HTR-8/SVneo (cell line): ENCODE measurements at regions not wholly inside any gene's neighbourhood (a gene's known extent, or its start where the extent isn't known, plus 50 kb on each side); places are given as distances from the start of the nearest gene placed in this dataset.
A peak's percentile ranks its signal among the peaks of the same experiment; 100 is the strongest.
"Not testable (repeated sequence)": the region's sequence is repeated elsewhere in the genome, so short reads cannot be mapped to it uniquely, and the experiment has no call there.

Experiments
- DNase-seq: peaks from one replicate; pipeline ENCODE4 v3.0.0; 2011; ENCODE audit warnings: low spot score, mixed read lengths; ENCODE audit not compliant: insufficient read length
- FAIRE-seq: peaks from 2 replicates; lab custom pipeline; 2011; peaks lifted over from hg19 to GRCh38; lab: Jason Lieb, UNC

GRCh38 chr12:19623751-19624399 lies 184.6 kb downstream of the AEBP2 start:
- FAIRE-seq (no peak), DNase-seq (no peak)

- no peak for FAIRE-seq
- DNase-seq, result no peak
Observed at GRCh38 chr12:19624491-19624890, 185.2 kb downstream of the AEBP2 start.

- not testable (repeated sequence) for DNase-seq, FAIRE-seq
Observed at GRCh38 chr12:19625551-19625950, 186.3 kb downstream of the AEBP2 start.

GRCh38 chr12:19627719-19628118 lies 188.4 kb downstream of the AEBP2 start:
- DNase-seq (no peak), FAIRE-seq (no peak)

GRCh38 chr12:19630536-19630935 lies 191.2 kb downstream of the AEBP2 start:
- DNase-seq, result no peak

GRCh38 chr12:19633194-19633593 lies 193.9 kb downstream of the AEBP2 start:
- no peak for FAIRE-seq

More at GRCh38 chr12:19630536-19630935, 191.2 kb downstream of the AEBP2 start:
- FAIRE-seq, result no peak

GRCh38 chr12:19633641-19634040 lies 194.3 kb downstream of the AEBP2 start:
- no peak for DNase-seq
- FAIRE-seq, result no peak

More at GRCh38 chr12:19633194-19633593, 193.9 kb downstream of the AEBP2 start:
- DNase-seq, result no peak

- FAIRE-seq, result no peak
- DNase-seq, result no peak
Observed at GRCh38 chr12:19639781-19640415, 200.6 kb downstream of the AEBP2 start.

- no peak for DNase-seq
- no peak for FAIRE-seq
Observed at GRCh38 chr12:19641235-19642080, 202.2 kb downstream of the AEBP2 start.

- no peak for DNase-seq
- no peak for FAIRE-seq
Observed at GRCh38 chr12:19642345-19642744, 203.1 kb downstream of the AEBP2 start.

GRCh38 chr12:19643635-19644034 lies 204.3 kb downstream of the AEBP2 start:
- DNase-seq, result peak; percentile 11
- FAIRE-seq, result no peak

- FAIRE-seq, result no peak
- no peak for DNase-seq
Observed at GRCh38 chr12:19644571-19644970, 205.3 kb downstream of the AEBP2 start.

- FAIRE-seq, result no peak
- no peak for DNase-seq
Observed at GRCh38 chr12:19645823-19646222, 206.5 kb downstream of the AEBP2 start.

- DNase-seq, result no peak
- no peak for FAIRE-seq
Observed at GRCh38 chr12:19646599-19646998, 207.3 kb downstream of the AEBP2 start.

GRCh38 chr12:19647806-19648556 lies 208.7 kb downstream of the AEBP2 start:
- no peak for FAIRE-seq
- no peak for DNase-seq

GRCh38 chr12:19648591-19648990 lies 209.3 kb downstream of the AEBP2 start:
- no peak for FAIRE-seq
- no peak for DNase-seq

GRCh38 chr12:19652386-19652785 lies 213.1 kb downstream of the AEBP2 start:
- FAIRE-seq (no peak), DNase-seq (no peak)

GRCh38 chr12:19654650-19655376 lies 215.5 kb downstream of the AEBP2 start:
- DNase-seq (no peak), FAIRE-seq (no peak)

GRCh38 chr12:19657118-19657731 lies 217.9 kb downstream of the AEBP2 start:
- FAIRE-seq (no peak), DNase-seq (no peak)
